ENCODE measurements at regions not wholly inside any gene's neighbourhood (a gene's known extent, or its start where the extent isn't known, plus 50 kb on each side); places are given as distances from the start of the nearest gene placed in this dataset.
A peak's percentile ranks its signal among the peaks of the same experiment; 100 is the strongest.

GRCh38 chr6:4403023-4403752 is 267.8 kb upstream of the ECI2 start:
- ATAC-seq = no peak
- TF ChIP-seq PPARA (CRISPR knock-in tag; IDR thresholded peaks at IDR 0.05; ENCODE audit: borderline replicate concordance) (no peak), BACH2 (CRISPR knock-in tag; IDR thresholded peaks at IDR 0.05; ENCODE audit: borderline replicate concordance) (no peak), ESRRG (CRISPR knock-in tag; IDR thresholded peaks at IDR 0.05) (no peak), TOX (CRISPR knock-in tag; IDR thresholded peaks at IDR 0.05; ENCODE audit: borderline replicate concordance) (no peak), CSDC2 (CRISPR knock-in tag; IDR thresholded peaks at IDR 0.05) (no peak), ZNF70 (CRISPR knock-in tag; IDR thresholded peaks at IDR 0.05) (no peak), ISL1 (CRISPR knock-in tag; IDR thresholded peaks at IDR 0.05) (no peak), ARNTL (CRISPR knock-in tag; IDR thresholded peaks at IDR 0.05; ENCODE audit: borderline replicate concordance, low read depth) (no peak), TSHZ2 (CRISPR knock-in tag; IDR thresholded peaks at IDR 0.05) (no peak), GLIS3 (CRISPR knock-in tag; IDR thresholded peaks at IDR 0.05) (no peak), ZNF565 (CRISPR knock-in tag; conservative IDR thresholded peaks at IDR 0.05; ENCODE audit: low read depth) (no peak), OSR1 (CRISPR knock-in tag; IDR thresholded peaks at IDR 0.05) (no peak), PATZ1 (CRISPR knock-in tag; IDR thresholded peaks at IDR 0.05; ENCODE audit: borderline replicate concordance) (no peak), ZC3H10 (CRISPR knock-in tag; IDR thresholded peaks at IDR 0.05) (no peak), POU6F1 (CRISPR knock-in tag; IDR thresholded peaks at IDR 0.05; ENCODE audit: borderline replicate concordance, low read depth) (no peak), ZFP3 (CRISPR knock-in tag; IDR thresholded peaks at IDR 0.05) (no peak), CREB5 (CRISPR knock-in tag; IDR thresholded peaks at IDR 0.05; ENCODE audit: low read depth) (no peak), ZFP30 (CRISPR knock-in tag; IDR thresholded peaks at IDR 0.05) (no peak), RARB (CRISPR knock-in tag; IDR thresholded peaks at IDR 0.05) (no peak), SNAI2 (CRISPR knock-in tag; IDR thresholded peaks at IDR 0.05) (no peak)

GRCh38 chr6:4402477-4402976 is 267.2 kb upstream of the ECI2 start:
- peak; percentile 90 for ATAC-seq
- TF ChIP-seq ZFP30 (CRISPR knock-in tag; IDR thresholded peaks at IDR 0.05) (no peak), TSHZ2 (CRISPR knock-in tag; IDR thresholded peaks at IDR 0.05) (no peak), ZFP3 (CRISPR knock-in tag; IDR thresholded peaks at IDR 0.05) (no peak)

Measured in SK-N-SH treated with all-trans-retinoic acid at 6 μM for 48 hours (cell line).